Caco-2 (cell line): ENCODE measurements at regions not wholly inside any gene's neighbourhood (a gene's known extent, or its start where the extent isn't known, plus 50 kb on each side); places are given as distances from the start of the nearest gene placed in this dataset.

Experiments used
- BruUV-seq: library from RNA; stranded (reverse); fragments of 400-500 nt; replicated peaks from 2 replicates; lab custom pipeline; 2021; lab: Mats Ljungman, UMichigan
- CTCF ChIA-PET: fragments of 300-600 bp; sonication (Branson Sonifier 250); formaldehyde crosslinking; loops from one replicate; lab custom pipeline; 2022; ENCODE audit warnings: antibody characterized with exemption; lab: Charles Lee
- POLR2A ChIA-PET: fragments of 300-600 bp; sonication (Branson Sonifier 250); formaldehyde crosslinking; loops from one replicate; lab custom pipeline; 2022; ENCODE audit warnings: antibody characterized with exemption; lab: Charles Lee
- DNase-seq, 2 experiments: peaks; one replicate each; pipeline versions ENCODE4 v3.0.0 to v3.0.0-alpha.2; 2020 to 2022
- H3K27me3 ChIP-seq: replicated peaks from 2 replicates; pipeline ENCODE4 v1.6.0; 2011; ENCODE audit warnings: low read length; ENCODE audit not compliant: control insufficient read depth, insufficient read depth
- H3K36me3 ChIP-seq: 2 replicates; pipeline ENCODE4 v1.5.1; 2011; ENCODE audit warnings: low read length; ENCODE audit not compliant: control insufficient read depth, insufficient read depth
- H3K4me1 ChIP-seq: fragments of 250-450 bp; sonication (Bioruptor Pico); 2 replicates; pipeline ENCODE4 v1.5.1; 2020; ENCODE audit warnings: mild to moderate bottlenecking
- H3K4me3 ChIP-seq: 2 replicates; pipeline ENCODE4 v1.5.1; 2011; ENCODE audit warnings: low read depth, mild to moderate bottlenecking, control low read depth, low read length
- H3K9me3 ChIP-seq: fragments of 250-450 bp; sonication (Bioruptor Pico); 2 replicates; pipeline ENCODE4 v1.5.1; 2020; ENCODE audit warnings: mild to moderate bottlenecking, moderate library complexity
- H3K27ac Mint-ChIP-seq: one replicate; pipeline ENCODE4 v1.8.0; 2022; ENCODE audit warnings: mixed read lengths; ENCODE audit not compliant: unreplicated experiment
- H3K27me3 Mint-ChIP-seq: one replicate; pipeline ENCODE4 v1.8.0; 2022; ENCODE audit warnings: mixed read lengths; ENCODE audit not compliant: insufficient read depth, unreplicated experiment
- H3K36me3 Mint-ChIP-seq: one replicate; pipeline ENCODE4 v1.8.0; 2022; ENCODE audit warnings: mild to moderate bottlenecking, mixed read lengths; ENCODE audit not compliant: insufficient read depth, unreplicated experiment
- H3K4me1 Mint-ChIP-seq: one replicate; pipeline ENCODE4 v1.8.0; 2022; ENCODE audit warnings: low read depth, mixed read lengths; ENCODE audit not compliant: unreplicated experiment
- H3K4me3 Mint-ChIP-seq: one replicate; pipeline ENCODE4 v1.8.0; 2022; ENCODE audit warnings: mild to moderate bottlenecking, moderate library complexity, mixed read lengths; ENCODE audit not compliant: unreplicated experiment
- H3K9me3 Mint-ChIP-seq: one replicate; pipeline ENCODE4 v1.8.0; 2022; ENCODE audit warnings: mixed read lengths; ENCODE audit not compliant: unreplicated experiment
- intact Hi-C: fragments of 100-400 bp; cut with micrococcal nuclease; formaldehyde crosslinking; loops from one replicate; pipeline ENCODE4 v1.10.0; 2022; ENCODE audit not compliant: unreplicated experiment
- TF ChIP-seq, protein P1 (sequence below), 2 experiments: fragments of 200-600 bp in 1 of 2; IDR thresholded peaks; 1 replicate in 1 of 2; 2 replicates in 1 of 2; pipeline versions ENCODE4 v1.5.1 to v1.8.0; 2011 to 2022; ENCODE audit warnings: antibody characterized with exemption in 1 of 2, control low read depth in 1 of 2, inconsistent platforms in 1 of 2, low read depth in 1 of 2, low read length in 1 of 2, mild to moderate bottlenecking in 1 of 2, moderate library complexity in 1 of 2; ENCODE audit not compliant: insufficient read depth in 1 of 2, severe bottlenecking in 1 of 2, unreplicated experiment in 1 of 2

DNA sequence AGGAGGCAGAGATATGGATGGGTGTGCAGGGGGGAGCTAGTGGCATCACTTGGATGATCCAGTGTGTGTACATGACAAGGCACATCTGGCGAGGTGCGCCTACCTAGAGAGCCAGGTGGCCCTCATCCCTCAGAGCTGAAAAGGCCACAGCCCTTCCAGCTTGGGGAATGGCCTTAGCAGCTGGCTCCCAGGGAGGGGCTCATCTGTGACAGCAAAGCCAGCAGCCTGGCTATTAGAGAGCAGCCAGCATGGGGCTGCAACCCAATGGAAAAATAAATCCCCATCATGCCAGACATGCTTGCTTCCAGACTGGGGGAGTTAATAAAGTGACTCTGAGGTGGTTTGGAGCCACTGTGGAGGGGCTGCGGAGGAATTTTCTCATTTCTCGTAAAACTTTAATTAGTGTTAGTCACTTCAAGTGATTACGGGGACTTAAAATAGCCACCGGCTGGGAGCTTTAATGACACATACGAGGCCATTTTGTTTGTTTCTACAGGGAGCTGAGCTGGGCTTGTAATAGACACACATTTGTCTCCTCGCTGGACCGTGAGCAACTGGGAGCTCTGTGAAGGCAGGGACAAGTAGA, 111.2 kb upstream of the ALX4 start:
- H3K36me3 Mint-ChIP-seq, result no peaks in the 10 kb centered on the region
- Histone ChIP-seq H3K9me3 (no peaks in the 10 kb centered on the region), H3K4me1 (no peaks in the 10 kb centered on the region), H3K36me3 (no peaks in the 10 kb centered on the region), H3K27me3 (no peaks in the 10 kb centered on the region; the same call in 1 of the 2 replicates), H3K4me3 (no peak overlapping the region)
- ChIA-PET CTCF (no interaction called here), POLR2A (no interaction called here)
- TF ChIP-seq, protein P1, sequence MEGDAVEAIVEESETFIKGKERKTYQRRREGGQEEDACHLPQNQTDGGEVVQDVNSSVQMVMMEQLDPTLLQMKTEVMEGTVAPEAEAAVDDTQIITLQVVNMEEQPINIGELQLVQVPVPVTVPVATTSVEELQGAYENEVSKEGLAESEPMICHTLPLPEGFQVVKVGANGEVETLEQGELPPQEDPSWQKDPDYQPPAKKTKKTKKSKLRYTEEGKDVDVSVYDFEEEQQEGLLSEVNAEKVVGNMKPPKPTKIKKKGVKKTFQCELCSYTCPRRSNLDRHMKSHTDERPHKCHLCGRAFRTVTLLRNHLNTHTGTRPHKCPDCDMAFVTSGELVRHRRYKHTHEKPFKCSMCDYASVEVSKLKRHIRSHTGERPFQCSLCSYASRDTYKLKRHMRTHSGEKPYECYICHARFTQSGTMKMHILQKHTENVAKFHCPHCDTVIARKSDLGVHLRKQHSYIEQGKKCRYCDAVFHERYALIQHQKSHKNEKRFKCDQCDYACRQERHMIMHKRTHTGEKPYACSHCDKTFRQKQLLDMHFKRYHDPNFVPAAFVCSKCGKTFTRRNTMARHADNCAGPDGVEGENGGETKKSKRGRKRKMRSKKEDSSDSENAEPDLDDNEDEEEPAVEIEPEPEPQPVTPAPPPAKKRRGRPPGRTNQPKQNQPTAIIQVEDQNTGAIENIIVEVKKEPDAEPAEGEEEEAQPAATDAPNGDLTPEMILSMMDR (IDR thresholded peaks at IDR 0.05; ENCODE audit: insufficient read depth in 1 of 2, low read depth in 1 of 2, low read length in 1 of 2, severe bottlenecking in 1 of 2, unreplicated experiment in 1 of 2), result no peak
- H3K4me1 Mint-ChIP-seq, result no peaks in the 10 kb centered on the region
- intact Hi-C loops, result no loop called here
- H3K27ac Mint-ChIP-seq, result no peak overlapping the region
- no peak for DNase-seq
- H3K4me3 Mint-ChIP-seq, result no peak overlapping the region
- no peaks in the 10 kb centered on the region for H3K9me3 Mint-ChIP-seq
- no TSS peak for BruUV-seq
- peaks cover 13% of the 10 kb centered on the region for H3K27me3 Mint-ChIP-seq

DNA sequence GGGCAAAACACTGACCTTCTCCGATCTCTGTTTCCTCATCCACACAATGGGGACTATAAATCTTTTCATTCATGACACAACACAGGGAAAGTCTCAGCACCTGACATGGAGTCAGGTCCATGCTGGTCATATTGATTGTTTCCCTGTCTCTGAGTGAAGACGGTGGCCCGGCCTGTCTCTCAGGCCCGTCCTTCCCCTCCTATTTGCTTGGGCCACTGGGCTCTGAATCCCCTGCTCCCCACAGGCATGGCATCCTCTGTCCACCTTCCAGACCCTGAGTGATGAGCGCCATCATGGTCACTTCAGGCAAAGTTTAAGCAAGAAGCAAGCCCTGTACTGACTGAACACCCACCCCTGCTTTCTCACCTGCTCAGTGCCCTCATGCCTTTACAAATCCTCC, 113.3 kb upstream of the ALX4 start:
- no peaks in the 10 kb centered on the region for H3K9me3 Mint-ChIP-seq
- Histone ChIP-seq H3K9me3 (no peaks in the 10 kb centered on the region), H3K4me3 (no peak overlapping the region), H3K27me3 (no peaks in the 10 kb centered on the region; the same call in 1 of the 2 replicates), H3K36me3 (no peaks in the 10 kb centered on the region), H3K4me1 (no peaks in the 10 kb centered on the region)
- POLR2A ChIA-PET, result no interaction called here
- peaks cover 14% of the 10 kb centered on the region for H3K27me3 Mint-ChIP-seq
- no TSS peak for BruUV-seq
- no peaks in the 10 kb centered on the region for H3K4me1 Mint-ChIP-seq
- DNase-seq, result no peak
- H3K27ac Mint-ChIP-seq, result no peak overlapping the region
- intact Hi-C loops, result no loop called here
- H3K36me3 Mint-ChIP-seq, result no peaks in the 10 kb centered on the region
- H3K4me3 Mint-ChIP-seq, result no peak overlapping the region
- TF ChIP-seq, protein P1 (IDR thresholded peaks at IDR 0.05; ENCODE audit: insufficient read depth in 1 of 2, low read depth in 1 of 2, low read length in 1 of 2, severe bottlenecking in 1 of 2, unreplicated experiment in 1 of 2), result no peak
- CTCF ChIA-PET, result no interaction called here

DNA sequence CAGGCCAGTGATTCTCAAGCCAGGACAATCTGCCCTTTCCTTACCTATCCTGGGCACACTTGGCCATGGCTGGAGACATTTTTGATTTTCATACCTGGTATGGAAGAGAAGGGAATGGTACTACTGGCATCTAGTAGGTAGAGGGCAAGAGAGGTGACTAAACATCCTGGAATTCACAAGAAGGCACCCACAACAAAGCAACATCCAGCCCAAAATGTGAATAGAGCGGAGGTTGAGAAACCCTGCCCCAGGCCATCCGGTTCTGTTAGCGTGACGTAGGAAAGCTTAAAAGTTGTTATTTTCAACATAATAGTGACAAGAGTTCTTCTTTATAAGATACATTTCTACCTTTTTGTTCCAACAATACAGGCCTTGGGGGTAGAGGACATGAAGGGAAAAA, 114.9 kb upstream of the ALX4 start:
- no peaks in the 10 kb centered on the region for H3K36me3 Mint-ChIP-seq
- no peaks in the 10 kb centered on the region for H3K36me3 ChIP-seq
- no peaks in the 10 kb centered on the region for H3K9me3 Mint-ChIP-seq
- H3K4me3 Mint-ChIP-seq, result no peak overlapping the region
- peaks cover 14% of the 10 kb centered on the region for H3K27me3 Mint-ChIP-seq
- TF ChIP-seq, protein P1 (IDR thresholded peaks at IDR 0.05; ENCODE audit: insufficient read depth in 1 of 2, low read depth in 1 of 2, low read length in 1 of 2, severe bottlenecking in 1 of 2, unreplicated experiment in 1 of 2), result no peak
- POLR2A ChIA-PET, result no interaction called here
- BruUV-seq, result no TSS peak
- DNase-seq, result no peak
- no peaks in the 10 kb centered on the region for H3K9me3 ChIP-seq
- CTCF ChIA-PET, result no interaction called here
- H3K4me1 ChIP-seq, result no peaks in the 10 kb centered on the region
- intact Hi-C loops, result no loop called here
- no peaks in the 10 kb centered on the region for H3K4me1 Mint-ChIP-seq
- no peak overlapping the region for H3K27ac Mint-ChIP-seq
- H3K4me3 ChIP-seq, result no peak overlapping the region
- H3K27me3 ChIP-seq, result no peaks in the 10 kb centered on the region; the same call in 1 of the 2 replicates
